ENCODE measurements at regions not wholly inside any gene's neighbourhood (a gene's known extent, or its start where the extent isn't known, plus 50 kb on each side); places are given as distances from the start of the nearest gene placed in this dataset.
A peak's percentile ranks its signal among the peaks of the same experiment; 100 is the strongest.

DNA sequence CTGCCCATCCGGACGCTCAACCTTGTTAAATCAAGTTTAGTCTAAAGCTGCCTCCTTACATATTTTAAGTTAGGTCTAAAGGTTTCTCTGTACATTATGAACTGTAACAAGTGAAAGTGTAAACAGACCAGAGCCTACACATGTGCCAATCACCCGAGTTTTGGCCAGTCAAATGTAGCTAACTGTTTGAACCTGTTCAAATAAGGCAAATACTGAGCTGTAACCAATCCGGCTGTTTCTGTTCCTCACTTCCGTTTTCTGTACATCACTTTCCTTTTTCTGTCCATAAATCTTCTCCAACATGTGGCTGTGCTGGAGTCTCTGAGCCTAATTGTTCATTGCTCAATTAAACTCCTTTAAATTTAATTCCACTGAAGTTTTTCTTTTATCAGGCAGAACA, 113.3 kb upstream of the SHISA3 start:
- no peaks in the 10 kb centered on the region for H3K36me3 ChIP-seq (ENCODE audit: control insufficient read depth in 2 of 2, insufficient read depth in 2 of 2, low read length in 1 of 2)
- no peak overlapping the region for H3K4me2 ChIP-seq (ENCODE audit: control insufficient read depth, insufficient read depth)
- WGBS (ENCODE audit: insufficient coverage, insufficient replicate concordance, low lambda C conversion rate, missing lambda C conversion rate), result 47% methylated on average over 5 of the region's 5 CpGs
- no peaks in the 10 kb centered on the region for H3K9me3 ChIP-seq (replicated peaks; ENCODE audit: control insufficient read depth, insufficient read depth, low read length)
- ChIA-PET RAD21 (ENCODE audit: unreplicated experiment) (interaction anchor here (0.7 to 5.1 kb wide), 5 partner anchors 87 to 291 kb away, joined by 3 to 35 read pairs (median 3); no protein-coding TSS in a partner anchor), CTCF (interaction anchor here (0.7 to 5.3 kb wide), 10 partner anchors 10 to 580 kb away, joined by 3 to 46 read pairs (median 4); no protein-coding TSS in a partner anchor), SMC1A (ENCODE audit: uncharacterized antibody, unreplicated experiment) (interaction anchor here (0.8 to 3.7 kb wide), 10 partner anchors 22 to 580 kb away, joined by 3 to 20 read pairs (median 4); partner anchors contain the start of gene SHISA3), POLR2A (no interaction called here)
- no peak overlapping the region for H3K9ac ChIP-seq (ENCODE audit: control insufficient read depth, insufficient read depth, low read length)
- intact Hi-C loops (cut with micrococcal nuclease; ENCODE audit: unreplicated experiment) (loop anchor here (5.0 to 10.0 kb wide), 4 partner anchors 88 to 592 kb away; partner anchors contain the start of gene SLC30A9), in situ Hi-C loops (cut with MboI) (loop anchor here (5.0 kb wide), 1 partner anchor 233 kb away; no protein-coding TSS in a partner anchor)
- peak overlapping the region; percentile 31 for H2AFZ ChIP-seq (ENCODE audit: control insufficient read depth, low read depth, low read length)
- no peak for DNase-seq (ENCODE audit: low read depth, low spot score)
- ATAC-seq, result no peak
- no peaks in the 10 kb centered on the region for H4K20me1 ChIP-seq (ENCODE audit: control insufficient read depth, insufficient read depth)
- no peak for FAIRE-seq
- no peak overlapping the region for H3K4me3 ChIP-seq
- no peak overlapping the region for H3K27ac ChIP-seq (ENCODE audit: control insufficient read depth, insufficient read depth)
- peaks cover 23% of the 10 kb centered on the region for H3K4me1 ChIP-seq (ENCODE audit: control insufficient read depth, insufficient read depth, low read length)
- no TSS peak for BruUV-seq (replicated peaks)
- no peaks in the 10 kb centered on the region for H3K79me2 ChIP-seq (ENCODE audit: control insufficient read depth, insufficient read depth, low read length)
- H3K27me3 ChIP-seq (replicated peaks in 1 of 2; ENCODE audit: control insufficient read depth in 2 of 2, insufficient read depth in 2 of 2, low read length in 1 of 2), result no peaks in the 10 kb centered on the region
- TF ChIP-seq, protein P1, sequence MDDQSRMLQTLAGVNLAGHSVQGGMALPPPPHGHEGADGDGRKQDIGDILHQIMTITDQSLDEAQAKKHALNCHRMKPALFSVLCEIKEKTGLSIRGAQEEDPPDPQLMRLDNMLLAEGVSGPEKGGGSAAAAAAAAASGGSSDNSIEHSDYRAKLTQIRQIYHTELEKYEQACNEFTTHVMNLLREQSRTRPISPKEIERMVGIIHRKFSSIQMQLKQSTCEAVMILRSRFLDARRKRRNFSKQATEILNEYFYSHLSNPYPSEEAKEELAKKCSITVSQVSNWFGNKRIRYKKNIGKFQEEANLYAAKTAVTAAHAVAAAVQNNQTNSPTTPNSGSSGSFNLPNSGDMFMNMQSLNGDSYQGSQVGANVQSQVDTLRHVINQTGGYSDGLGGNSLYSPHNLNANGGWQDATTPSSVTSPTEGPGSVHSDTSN (IDR thresholded peaks at IDR 0.05; ENCODE audit: insufficient replicate concordance, low read depth, low read length), result peak; percentile 39
- TF ChIP-seq CHD2 (IDR thresholded peaks at IDR 0.05; ENCODE audit: borderline replicate concordance, low read depth, low read length) (no peak), SRF (IDR thresholded peaks at IDR 0.05; ENCODE audit: low read depth in 2 of 2, low read length in 2 of 2) (peak in 1 of 2 experiments; percentile 58; a peak in 1 of 4 replicates), SMARCA5 (IDR thresholded peaks at IDR 0.05) (no peak), CBFB (IDR thresholded peaks at IDR 0.05; ENCODE audit: low read depth) (no peak), GABPA (IDR thresholded peaks at IDR 0.05; ENCODE audit: low read depth) (peak; percentile 58; the same call in 1 of the 2 replicates), HDAC6 (IDR thresholded peaks at IDR 0.05; ENCODE audit: unreplicated experiment) (no peak), NFYB (IDR thresholded peaks at IDR 0.05; ENCODE audit: insufficient read depth, low read depth, low read length) (0 out of 2 replicates have a peak, but pooled peaks have one; percentile 28), PAX5 (IDR thresholded peaks at IDR 0.05; ENCODE audit: borderline replicate concordance, low read depth, low read length) (no peak), POLR2A (IDR thresholded peaks at IDR 0.05; ENCODE audit: low read depth, low read length) (no peak), SPI1 (IDR thresholded peaks at IDR 0.05; ENCODE audit: borderline replicate concordance, insufficient read depth, low read depth, low read length) (peak; percentile 69; the same call in 1 of the 2 replicates), IRF4 (IDR thresholded peaks at IDR 0.05; ENCODE audit: low read depth, low read length) (no peak)
- TF ChIP-seq, protein P2, sequence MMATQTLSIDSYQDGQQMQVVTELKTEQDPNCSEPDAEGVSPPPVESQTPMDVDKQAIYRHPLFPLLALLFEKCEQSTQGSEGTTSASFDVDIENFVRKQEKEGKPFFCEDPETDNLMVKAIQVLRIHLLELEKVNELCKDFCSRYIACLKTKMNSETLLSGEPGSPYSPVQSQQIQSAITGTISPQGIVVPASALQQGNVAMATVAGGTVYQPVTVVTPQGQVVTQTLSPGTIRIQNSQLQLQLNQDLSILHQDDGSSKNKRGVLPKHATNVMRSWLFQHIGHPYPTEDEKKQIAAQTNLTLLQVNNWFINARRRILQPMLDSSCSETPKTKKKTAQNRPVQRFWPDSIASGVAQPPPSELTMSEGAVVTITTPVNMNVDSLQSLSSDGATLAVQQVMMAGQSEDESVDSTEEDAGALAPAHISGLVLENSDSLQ (IDR thresholded peaks at IDR 0.05), result peak; percentile 73
- TF ChIP-seq, protein P3, sequence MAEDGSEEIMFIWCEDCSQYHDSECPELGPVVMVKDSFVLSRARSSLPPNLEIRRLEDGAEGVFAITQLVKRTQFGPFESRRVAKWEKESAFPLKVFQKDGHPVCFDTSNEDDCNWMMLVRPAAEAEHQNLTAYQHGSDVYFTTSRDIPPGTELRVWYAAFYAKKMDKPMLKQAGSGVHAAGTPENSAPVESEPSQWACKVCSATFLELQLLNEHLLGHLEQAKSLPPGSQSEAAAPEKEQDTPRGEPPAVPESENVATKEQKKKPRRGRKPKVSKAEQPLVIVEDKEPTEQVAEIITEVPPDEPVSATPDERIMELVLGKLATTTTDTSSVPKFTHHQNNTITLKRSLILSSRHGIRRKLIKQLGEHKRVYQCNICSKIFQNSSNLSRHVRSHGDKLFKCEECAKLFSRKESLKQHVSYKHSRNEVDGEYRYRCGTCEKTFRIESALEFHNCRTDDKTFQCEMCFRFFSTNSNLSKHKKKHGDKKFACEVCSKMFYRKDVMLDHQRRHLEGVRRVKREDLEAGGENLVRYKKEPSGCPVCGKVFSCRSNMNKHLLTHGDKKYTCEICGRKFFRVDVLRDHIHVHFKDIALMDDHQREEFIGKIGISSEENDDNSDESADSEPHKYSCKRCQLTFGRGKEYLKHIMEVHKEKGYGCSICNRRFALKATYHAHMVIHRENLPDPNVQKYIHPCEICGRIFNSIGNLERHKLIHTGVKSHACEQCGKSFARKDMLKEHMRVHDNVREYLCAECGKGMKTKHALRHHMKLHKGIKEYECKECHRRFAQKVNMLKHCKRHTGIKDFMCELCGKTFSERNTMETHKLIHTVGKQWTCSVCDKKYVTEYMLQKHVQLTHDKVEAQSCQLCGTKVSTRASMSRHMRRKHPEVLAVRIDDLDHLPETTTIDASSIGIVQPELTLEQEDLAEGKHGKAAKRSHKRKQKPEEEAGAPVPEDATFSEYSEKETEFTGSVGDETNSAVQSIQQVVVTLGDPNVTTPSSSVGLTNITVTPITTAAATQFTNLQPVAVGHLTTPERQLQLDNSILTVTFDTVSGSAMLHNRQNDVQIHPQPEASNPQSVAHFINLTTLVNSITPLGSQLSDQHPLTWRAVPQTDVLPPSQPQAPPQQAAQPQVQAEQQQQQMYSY (CRISPR knock-in tag; IDR thresholded peaks at IDR 0.05), result no peak
- TF ChIP-seq, protein P4, sequence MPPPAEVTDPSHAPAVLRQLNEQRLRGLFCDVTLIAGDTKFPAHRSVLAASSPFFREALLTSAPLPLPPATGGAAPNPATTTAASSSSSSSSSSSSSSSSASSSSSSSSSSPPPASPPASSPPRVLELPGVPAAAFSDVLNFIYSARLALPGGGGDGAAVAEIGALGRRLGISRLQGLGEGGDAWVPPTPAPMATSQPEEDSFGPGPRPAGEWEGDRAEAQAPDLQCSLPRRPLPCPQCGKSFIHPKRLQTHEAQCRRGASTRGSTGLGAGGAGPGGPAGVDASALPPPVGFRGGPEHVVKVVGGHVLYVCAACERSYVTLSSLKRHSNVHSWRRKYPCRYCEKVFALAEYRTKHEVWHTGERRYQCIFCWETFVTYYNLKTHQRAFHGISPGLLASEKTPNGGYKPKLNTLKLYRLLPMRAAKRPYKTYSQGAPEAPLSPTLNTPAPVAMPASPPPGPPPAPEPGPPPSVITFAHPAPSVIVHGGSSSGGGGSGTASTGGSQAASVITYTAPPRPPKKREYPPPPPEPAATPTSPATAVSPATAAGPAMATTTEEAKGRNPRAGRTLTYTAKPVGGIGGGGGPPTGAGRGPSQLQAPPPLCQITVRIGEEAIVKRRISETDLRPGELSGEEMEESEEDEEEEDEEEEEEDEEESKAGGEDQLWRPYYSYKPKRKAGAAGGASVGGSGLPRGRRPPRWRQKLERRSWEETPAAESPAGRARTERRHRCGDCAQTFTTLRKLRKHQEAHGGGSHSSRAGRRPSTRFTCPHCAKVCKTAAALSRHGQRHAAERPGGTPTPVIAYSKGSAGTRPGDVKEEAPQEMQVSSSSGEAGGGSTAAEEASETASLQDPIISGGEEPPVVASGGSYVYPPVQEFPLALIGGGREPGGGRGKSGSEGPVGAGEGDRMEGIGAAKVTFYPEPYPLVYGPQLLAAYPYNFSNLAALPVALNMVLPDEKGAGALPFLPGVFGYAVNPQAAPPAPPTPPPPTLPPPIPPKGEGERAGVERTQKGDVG (CRISPR knock-in tag; IDR thresholded peaks at IDR 0.05), result no peak
